Progenitor cell of endocrine pancreas (in vitro differentiated cells): ENCODE measurements at regions not wholly inside any gene's neighbourhood (a gene's known extent, or its start where the extent isn't known, plus 50 kb on each side); places are given as distances from the start of the nearest gene placed in this dataset.
"Not testable (repeated sequence)": the region's sequence is repeated elsewhere in the genome, so short reads cannot be mapped to it uniquely, and the experiment has no call there.

Experiments
- DNase-seq: peaks from one replicate; pipeline ENCODE4 v3.0.0; 2021; ENCODE audit warnings: low spot score; ENCODE audit not compliant: unreplicated experiment
- H3K27ac Mint-ChIP-seq: 2 replicates; pipeline ENCODE4 v1.8.0; 2021; ENCODE audit warnings: mild to moderate bottlenecking, moderate library complexity, mixed read lengths
- H3K27me3 Mint-ChIP-seq: 2 replicates; pipeline ENCODE4 v1.8.0; 2021; ENCODE audit warnings: mixed read lengths
- H3K36me3 Mint-ChIP-seq: 2 replicates; pipeline ENCODE4 v1.8.0; 2022; ENCODE audit warnings: mixed read lengths; ENCODE audit not compliant: insufficient read depth
- H3K4me1 Mint-ChIP-seq: 2 replicates; pipeline ENCODE4 v1.8.0; 2021; ENCODE audit warnings: low read depth, mixed read lengths
- H3K4me3 Mint-ChIP-seq: 2 replicates; pipeline ENCODE4 v1.8.0; 2021; ENCODE audit warnings: low read depth, mild to moderate bottlenecking, moderate library complexity, mixed read lengths
- H3K9me3 Mint-ChIP-seq: 2 replicates; pipeline ENCODE4 v1.8.0; 2021; ENCODE audit warnings: low read depth, mixed read lengths
- CTCF ChIP-seq: fragments of 200-600 bp; sonication (generic); IDR thresholded peaks from one replicate; pipeline ENCODE4 v1.5.0; 2021; ENCODE audit warnings: antibody characterized with exemption, mild to moderate bottlenecking; ENCODE audit not compliant: unreplicated experiment

GRCh38 chr2:75853436-75853835 is 142.7 kb upstream of the GCFC2 start:
- peaks cover 23% of the 10 kb centered on the region for H3K9me3 Mint-ChIP-seq
- H3K4me1 Mint-ChIP-seq: no peaks in the 10 kb centered on the region
- H3K27ac Mint-ChIP-seq: no peak overlapping the region
- H3K36me3 Mint-ChIP-seq: no peaks in the 10 kb centered on the region
- no peak for DNase-seq
- no peak for TF ChIP-seq CTCF
- no peak overlapping the region for H3K4me3 Mint-ChIP-seq
- no peaks in the 10 kb centered on the region for H3K27me3 Mint-ChIP-seq

- no peak overlapping the region for H3K27ac Mint-ChIP-seq
- H3K4me3 Mint-ChIP-seq: no peak overlapping the region
- H3K36me3 Mint-ChIP-seq: no peaks in the 10 kb centered on the region
- no peaks in the 10 kb centered on the region for H3K27me3 Mint-ChIP-seq
- DNase-seq: no peak
- H3K4me1 Mint-ChIP-seq: no peaks in the 10 kb centered on the region
- no peak for TF ChIP-seq CTCF
- peaks cover 23% of the 10 kb centered on the region for H3K9me3 Mint-ChIP-seq
These were observed 141.9 kb upstream of the GCFC2 start for GRCh38 chr2:75852639-75853038.

- no peak for DNase-seq
- Mint-ChIP-seq H3K9me3 (no peaks in the 10 kb centered on the region), H3K4me3 (no peak overlapping the region), H3K4me1 (no peaks in the 10 kb centered on the region), H3K36me3 (no peaks in the 10 kb centered on the region), H3K27ac (no peak overlapping the region), H3K27me3 (no peaks in the 10 kb centered on the region)
- no peak for TF ChIP-seq CTCF
These were observed 136.0 kb upstream of the GCFC2 start for GRCh38 chr2:75846683-75847190.

- no peak for DNase-seq
- TF ChIP-seq CTCF: no peak
- no peaks in the 10 kb centered on the region for H3K9me3 Mint-ChIP-seq
- H3K4me3 Mint-ChIP-seq: no peak overlapping the region
- H3K4me1 Mint-ChIP-seq: no peaks in the 10 kb centered on the region
- H3K36me3 Mint-ChIP-seq: no peaks in the 10 kb centered on the region
- H3K27me3 Mint-ChIP-seq: no peaks in the 10 kb centered on the region
- H3K27ac Mint-ChIP-seq: no peak overlapping the region
These were observed 133.9 kb upstream of the GCFC2 start for GRCh38 chr2:75844651-75845050.

GRCh38 chr2:75834588-75834987 is 123.9 kb upstream of the GCFC2 start:
- H3K27ac Mint-ChIP-seq, H3K27me3 Mint-ChIP-seq, DNase-seq, H3K36me3 Mint-ChIP-seq, H3K4me3 Mint-ChIP-seq, H3K4me1 Mint-ChIP-seq: not testable (repeated sequence)
- TF ChIP-seq CTCF: peak; percentile 37
- peaks cover 15% of the 10 kb centered on the region for H3K9me3 Mint-ChIP-seq
